H1 (cell line): ENCODE measurements at regions not wholly inside any gene's neighbourhood (a gene's known extent, or its start where the extent isn't known, plus 50 kb on each side); places are given as distances from the start of the nearest gene placed in this dataset.

Source experiments
- CTCF ChIA-PET: fragments of 300-600 bp; sonication (Branson Sonifier 250); formaldehyde crosslinking; loops from one replicate; lab custom pipeline; 2021; ENCODE audit not compliant: partially characterized antibody; lab: Charles Lee
- POLR2A ChIA-PET: fragments of 300-600 bp; sonication (Branson Sonifier 250); formaldehyde crosslinking; loops from one replicate; lab custom pipeline; 2021; ENCODE audit warnings: inconsistent platforms; ENCODE audit not compliant: partially characterized antibody; lab: Charles Lee
- DNase-seq, 2 experiments: peaks; one replicate each; pipeline versions ENCODE4 v3.0.0 to v3.0.0-alpha.2; 2010 to 2022; ENCODE audit warnings: low spot score in 2 of 2, low read depth in 1 of 2, mixed read lengths in 1 of 2
- FAIRE-seq: peaks from 2 replicates; lab custom pipeline; 2011; peaks lifted over from hg19 to GRCh38; lab: Jason Lieb, UNC
- H2AFZ ChIP-seq: 2 replicates; pipeline ENCODE4 v1.8.1; 2012; ENCODE audit warnings: low read length, inconsistent platforms
- H2AK5ac ChIP-seq: 2 replicates; pipeline ENCODE4 v1.6.1; 2013; ENCODE audit warnings: low read depth, low read length
- H2BK120ac ChIP-seq: replicated peaks from 2 replicates; pipeline ENCODE3; 2013; ENCODE audit warnings: low read depth, low read length, inconsistent platforms
- H2BK12ac ChIP-seq: 2 replicates; pipeline ENCODE4 v1.6.1; 2013; ENCODE audit warnings: low read depth, low read length
- H2BK15ac ChIP-seq: 2 replicates; pipeline ENCODE4 v1.6.1; 2013; ENCODE audit warnings: low read length
- H2BK20ac ChIP-seq: 2 replicates; pipeline ENCODE4 v1.6.1; 2013; ENCODE audit warnings: low read length
- H2BK5ac ChIP-seq: 2 replicates; pipeline ENCODE4 v1.6.1; 2013; ENCODE audit warnings: low read depth, low read length
- H3K14ac ChIP-seq: 2 replicates; pipeline ENCODE4 v1.6.1; 2013; ENCODE audit warnings: inconsistent platforms; ENCODE audit not compliant: insufficient read length
- H3K18ac ChIP-seq: 2 replicates; pipeline ENCODE4 v1.6.1; 2013; ENCODE audit warnings: low read length; ENCODE audit errors: extremely low read depth
- H3K23ac ChIP-seq: 2 replicates; pipeline ENCODE4 v1.6.1; 2013; ENCODE audit warnings: inconsistent platforms; ENCODE audit not compliant: insufficient read length
- H3K23me2 ChIP-seq: 2 replicates; pipeline ENCODE4 v1.6.1; 2013; ENCODE audit warnings: low read depth, low read length
- H3K27ac ChIP-seq: 2 replicates; pipeline ENCODE4 v1.6.1; 2011; ENCODE audit warnings: low read depth, low read length, inconsistent platforms
- H3K27me3 ChIP-seq, 4 experiments: replicated peaks in 1 of 4; 1 replicate in 1 of 4; 2 replicates in 3 of 4; pipeline versions ENCODE4 v1.6.1 to v1.8.1; 2011 to 2013; ENCODE audit warnings: low read length in 3 of 4, mild to moderate bottlenecking in 3 of 4, inconsistent platforms in 2 of 4, mixed read lengths in 2 of 4, moderate library complexity in 1 of 4; ENCODE audit not compliant: control insufficient read depth in 3 of 4, insufficient read depth in 3 of 4; ENCODE audit errors: extremely low read depth in 1 of 4
- H3K36me3 ChIP-seq, 4 experiments: 2 replicates each; pipeline versions ENCODE4 v1.6.1 to v1.8.1; 2011 to 2013; ENCODE audit warnings: mild to moderate bottlenecking in 4 of 4, low read length in 3 of 4, moderate library complexity in 2 of 4, control low read depth in 1 of 4, inconsistent platforms in 1 of 4; ENCODE audit not compliant: insufficient read depth in 4 of 4, control insufficient read depth in 2 of 4
- H3K4ac ChIP-seq: replicated peaks from 2 replicates; pipeline ENCODE3; 2013; ENCODE audit warnings: low read length, low read depth, mixed read lengths, inconsistent platforms; ENCODE audit not compliant: insufficient read length
- H3K4me1 ChIP-seq, 4 experiments: replicated peaks in 1 of 4; 1 replicate in 1 of 4; 2 replicates in 3 of 4; pipeline versions ENCODE4 v1.6.1 to v1.8.1; 2011 to 2013; ENCODE audit warnings: low read length in 3 of 4, inconsistent platforms in 2 of 4, mixed read lengths in 1 of 4; ENCODE audit not compliant: insufficient read depth in 4 of 4, control insufficient read depth in 3 of 4
- H3K4me2 ChIP-seq, 2 experiments: 2 replicates each; pipeline versions ENCODE4 v1.6.1 to v1.8.1; 2011 to 2013; ENCODE audit warnings: low read depth in 2 of 2, low read length in 2 of 2, control low read depth in 1 of 2, inconsistent platforms in 1 of 2, mild to moderate bottlenecking in 1 of 2; ENCODE audit not compliant: insufficient read depth in 1 of 2
- H3K4me3 ChIP-seq, 4 experiments: fragments of 200-600, 300-600 bp in 1 of 4; sonication (generic), shearing (Covaris generic), sonication (Bioruptor Twin) in 1 of 4; 2 replicates each; pipeline versions ENCODE4 v1.5.1 to v1.8.1; 2011 to 2016; ENCODE audit warnings: low read length in 4 of 4, low read depth in 3 of 4, control low read depth in 2 of 4, inconsistent platforms in 2 of 4, mild to moderate bottlenecking in 2 of 4, mixed read lengths in 1 of 4, moderate library complexity in 1 of 4; ENCODE audit not compliant: insufficient read depth in 2 of 4; ENCODE audit errors: extremely low read depth in 1 of 4
- H3K56ac ChIP-seq: replicated peaks from 2 replicates; pipeline ENCODE3; 2013; ENCODE audit warnings: low read depth, mild to moderate bottlenecking, mixed read lengths, low read length, inconsistent platforms; ENCODE audit not compliant: insufficient read length
- H3K79me1 ChIP-seq: 2 replicates; pipeline ENCODE4 v1.6.1; 2013; ENCODE audit warnings: low read depth, low read length, control low read depth
- H3K79me2 ChIP-seq, 2 experiments: 2 replicates each; pipeline versions ENCODE4 v1.6.1 to v1.8.1; 2012 to 2013; ENCODE audit warnings: low read length in 2 of 2, mild to moderate bottlenecking in 2 of 2, inconsistent platforms in 1 of 2; ENCODE audit not compliant: insufficient read depth in 2 of 2, control insufficient read depth in 1 of 2
- H3K9ac ChIP-seq, 4 experiments: replicated peaks in 1 of 4; 1 replicate in 1 of 4; 2 replicates in 3 of 4; pipeline versions ENCODE4 v1.6.1 to v1.8.1; 2011 to 2013; ENCODE audit warnings: low read depth in 3 of 4, low read length in 3 of 4, control low read depth in 2 of 4, mild to moderate bottlenecking in 2 of 4, moderate library complexity in 2 of 4, inconsistent platforms in 1 of 4; ENCODE audit errors: extremely low read depth in 1 of 4
- H3K9me3 ChIP-seq, 2 experiments: 2 replicates each; pipeline versions ENCODE4 v1.6.1 to v1.8.1; 2012 to 2013; ENCODE audit warnings: mild to moderate bottlenecking in 2 of 2, moderate library complexity in 2 of 2, control low read depth in 1 of 2, inconsistent platforms in 1 of 2, low read depth in 1 of 2, low read length in 1 of 2, mixed read lengths in 1 of 2; ENCODE audit not compliant: insufficient read depth in 2 of 2
- H4K20me1 ChIP-seq, 2 experiments: replicated peaks in 1 of 2; 2 replicates each; pipeline versions ENCODE3 to v1.8.1; 2011 to 2013; ENCODE audit warnings: inconsistent platforms in 2 of 2, low read length in 2 of 2, mild to moderate bottlenecking in 1 of 2; ENCODE audit not compliant: insufficient read depth in 2 of 2, control insufficient read depth in 1 of 2
- H4K5ac ChIP-seq: 2 replicates; pipeline ENCODE4 v1.6.1; 2013; ENCODE audit warnings: low read length, low read depth, mixed read lengths, inconsistent platforms; ENCODE audit not compliant: insufficient read length
- H4K8ac ChIP-seq: 2 replicates; pipeline ENCODE4 v1.8.0; 2013; ENCODE audit warnings: mild to moderate bottlenecking, moderate library complexity, low read length, inconsistent platforms; ENCODE audit not compliant: insufficient read depth; ENCODE audit errors: extremely low read depth
- H4K91ac ChIP-seq: replicated peaks from 2 replicates; pipeline ENCODE3; 2013; ENCODE audit warnings: low read length, mixed read lengths, inconsistent platforms; ENCODE audit not compliant: insufficient read length
- CEBPB ChIP-seq: IDR thresholded peaks from 2 replicates; pipeline ENCODE4 v1.6.1; 2012; ENCODE audit warnings: low read depth, low read length
- GABPA ChIP-seq: IDR thresholded peaks from 2 replicates; pipeline ENCODE4 v1.6.1; 2011; ENCODE audit warnings: mild to moderate bottlenecking, low read length, moderate library complexity, borderline replicate concordance; ENCODE audit not compliant: insufficient read depth
- KDM1A ChIP-seq: fragments of 200-600, 300-600 bp; sonication (generic); IDR thresholded peaks from 2 replicates; pipeline ENCODE4 v1.7.1; 2016; ENCODE audit warnings: mild to moderate bottlenecking, low read length, borderline replicate concordance
- KDM4A ChIP-seq: IDR thresholded peaks from one replicate; pipeline ENCODE4 v1.7.1; 2012; ENCODE audit warnings: low read depth, mild to moderate bottlenecking, moderate library complexity, low read length, inconsistent platforms; ENCODE audit not compliant: severe bottlenecking
- POLR2AphosphoS5 ChIP-seq: IDR thresholded peaks from 2 replicates; pipeline ENCODE4 v1.6.1; 2011; ENCODE audit warnings: low read depth, low read length
- RNF2 ChIP-seq: fragments of 200-900, 300-1000 bp; sonication (generic); IDR thresholded peaks from 2 replicates; pipeline ENCODE4 v1.7.1; 2016; ENCODE audit warnings: borderline replicate concordance, low read depth, mild to moderate bottlenecking, antibody characterized with exemption, low read length; ENCODE audit not compliant: poor library complexity, severe bottlenecking; ENCODE audit errors: missing control alignments
- SP2 ChIP-seq: IDR thresholded peaks from 2 replicates; pipeline ENCODE4 v1.6.1; 2012; ENCODE audit warnings: mild to moderate bottlenecking, low read length, inconsistent platforms
- SP4 ChIP-seq: IDR thresholded peaks from 2 replicates; pipeline ENCODE4 v1.6.1; 2012; ENCODE audit warnings: low read length, inconsistent platforms
- TEAD4 ChIP-seq: IDR thresholded peaks from 2 replicates; pipeline ENCODE4 v1.6.1; 2012; ENCODE audit warnings: low read depth, low read length, inconsistent platforms, mixed read lengths
- USF2 ChIP-seq: IDR thresholded peaks from 2 replicates; pipeline ENCODE4 v1.6.1; 2011; ENCODE audit warnings: low read length, improper control_type of control experiment
- WGBS, 2 experiments: shearing (Covaris generic) in 1 of 2; methylation state at CpG; one replicate each; pipeline versions ENCODE4 v1.1.6 to v1.1.7; 2013 to 2015; ENCODE audit warnings: low lambda C conversion rate in 2 of 2, mixed read lengths in 2 of 2, inconsistent platforms in 1 of 2, low coverage in 1 of 2, missing lambda C conversion rate in 1 of 2; ENCODE audit not compliant: insufficient replicate concordance in 2 of 2, insufficient coverage in 1 of 2, insufficient read length in 1 of 2; ENCODE audit errors: extremely low coverage in 1 of 2, missing lambda C conversion rate in 1 of 2; 5-methylcytosine and 5-hydroxymethylcytosine counted together
- TF ChIP-seq, protein P1 (sequence below): IDR thresholded peaks from 2 replicates; pipeline ENCODE4 v1.6.1; 2012; ENCODE audit warnings: low read length, inconsistent platforms

- Histone ChIP-seq H3K4me2 (peak overlapping the region; percentile 23 to 48; a peak in 1 of 4 replicates), H3K14ac (no peak overlapping the region)
- TF ChIP-seq KDM1A (no peak), USF2 (no peak), SP4 (no peak), TEAD4 (no peak), POLR2AphosphoS5 (no peak), RNF2 (no peak), CEBPB (no peak), GABPA (no peak), SP2 (no peak), KDM4A (no peak)
- TF ChIP-seq, protein P1, sequence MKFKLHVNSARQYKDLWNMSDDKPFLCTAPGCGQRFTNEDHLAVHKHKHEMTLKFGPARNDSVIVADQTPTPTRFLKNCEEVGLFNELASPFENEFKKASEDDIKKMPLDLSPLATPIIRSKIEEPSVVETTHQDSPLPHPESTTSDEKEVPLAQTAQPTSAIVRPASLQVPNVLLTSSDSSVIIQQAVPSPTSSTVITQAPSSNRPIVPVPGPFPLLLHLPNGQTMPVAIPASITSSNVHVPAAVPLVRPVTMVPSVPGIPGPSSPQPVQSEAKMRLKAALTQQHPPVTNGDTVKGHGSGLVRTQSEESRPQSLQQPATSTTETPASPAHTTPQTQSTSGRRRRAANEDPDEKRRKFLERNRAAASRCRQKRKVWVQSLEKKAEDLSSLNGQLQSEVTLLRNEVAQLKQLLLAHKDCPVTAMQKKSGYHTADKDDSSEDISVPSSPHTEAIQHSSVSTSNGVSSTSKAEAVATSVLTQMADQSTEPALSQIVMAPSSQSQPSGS, result no peak
Measured at GRCh38 chr3:180116203-180116602, 79.5 kb upstream of the PEX5L start.

More at GRCh38 chr3:180116203-180116602, 79.5 kb upstream of the PEX5L start:
- Histone ChIP-seq H4K20me1 (no peaks in the 10 kb centered on the region), H3K27ac (no peak overlapping the region), H2AFZ (peak overlapping the region; percentile 76; the same call in 1 of the 2 replicates), H4K5ac (no peak overlapping the region), H3K4ac (no peak overlapping the region), H2BK5ac (no peak overlapping the region), H4K8ac (no peak overlapping the region), H3K79me2 (no peaks in the 10 kb centered on the region), H3K9me3 (no peaks in the 10 kb centered on the region), H3K36me3 (no peaks in the 10 kb centered on the region), H2BK20ac (no peak overlapping the region), H2BK120ac (no peak overlapping the region), H3K4me1 (peaks cover 0 to 18% (median 6%) of the 10 kb centered on the region in 4 experiments; a peak in 3 of 7 replicates), H2AK5ac (no peak overlapping the region), H3K79me1 (no peaks in the 10 kb centered on the region), H2BK12ac (no peak overlapping the region), H3K27me3 (no peaks in the 10 kb centered on the region), H3K9ac (no peak overlapping the region), H3K56ac (no peak overlapping the region), H3K4me3 (peak overlapping the region in 1 of 4 experiments; percentile 13; a peak in 1 of 8 replicates), H3K23ac (no peak overlapping the region), H3K23me2 (no peaks in the 10 kb centered on the region; the same call in 1 of the 2 replicates), H3K18ac (no peak overlapping the region), H2BK15ac (no peak overlapping the region), H4K91ac (no peak overlapping the region)
- ChIA-PET POLR2A (interaction anchor here (0.6 to 1.3 kb wide), 3 partner anchors 17 to 80 kb away, joined by 3 read pairs; no protein-coding TSS in a partner anchor), CTCF (interaction anchor here (0.6 to 1.4 kb wide), 6 partner anchors 9 to 473 kb away, joined by 3 to 6 read pairs (median 4); no protein-coding TSS in a partner anchor)
- FAIRE-seq, result no peak
- WGBS, 2 experiments, result 8% methylated on average over 4 of the region's 4 CpGs; no CpG with 5 or more reads in 1 of the 2 experiments
- no peak for DNase-seq
